HEK293 (cell line): ENCODE measurements at regions not wholly inside any gene's neighbourhood (a gene's known extent, or its start where the extent isn't known, plus 50 kb on each side); places are given as distances from the start of the nearest gene placed in this dataset.

ENCODE experiments used
- CTCF ChIP-seq: fragments of 450-650 bp; formaldehyde crosslinking; IDR thresholded peaks from 2 replicates; pipeline ENCODE4 v1.5.1; 2016; ENCODE audit warnings: missing biosample characterization, missing genetic modification characterization
- HOXD13 ChIP-seq: sonication (generic); formaldehyde crosslinking; IDR thresholded peaks from 2 replicates; pipeline ENCODE4 v1.8.0; 2022; ENCODE audit warnings: missing genetic modification reagents, borderline replicate concordance
- KLF9 ChIP-seq: fragments of 450-650 bp; formaldehyde crosslinking; IDR thresholded peaks from 2 replicates; pipeline ENCODE4 v1.5.1; 2016; ENCODE audit warnings: missing biosample characterization, missing genetic modification characterization, low read depth
- PBX3 ChIP-seq: sonication (generic); formaldehyde crosslinking; IDR thresholded peaks from 2 replicates; pipeline ENCODE4 v1.8.1; 2022; ENCODE audit warnings: mild to moderate bottlenecking, moderate library complexity, missing genetic modification reagents
- PRDM1 ChIP-seq: fragments of 450-650 bp; formaldehyde crosslinking; IDR thresholded peaks from 2 replicates; pipeline ENCODE4; 2016; ENCODE audit warnings: missing biosample characterization, missing genetic modification characterization
- WT1 ChIP-seq: fragments of 450-650 bp; formaldehyde crosslinking; IDR thresholded peaks from 2 replicates; pipeline ENCODE4 v1.5.1; 2016; ENCODE audit warnings: missing biosample characterization, missing genetic modification characterization
- ZFP3 ChIP-seq: fragments of 450-650 bp; formaldehyde crosslinking; IDR thresholded peaks from 2 replicates; pipeline ENCODE4 v1.5.1; 2016; ENCODE audit warnings: low read depth, missing biosample characterization, missing genetic modification characterization
- ZNF138 ChIP-seq: fragments of 450-650 bp; formaldehyde crosslinking; IDR thresholded peaks from 2 replicates; pipeline ENCODE4 v1.5.1; 2016; ENCODE audit warnings: missing biosample characterization, missing genetic modification characterization, borderline replicate concordance
- ZNF2 ChIP-seq: fragments of 450-650 bp; formaldehyde crosslinking; IDR thresholded peaks from 2 replicates; pipeline ENCODE4 v1.5.1; 2016; ENCODE audit warnings: missing biosample characterization, missing genetic modification characterization
- ZNF274 ChIP-seq, 2 experiments: fragments of 200-500 bp in 1 of 2; fragments of 450-650 bp in 1 of 2; sonication (Bioruptor generic) in 1 of 2; formaldehyde crosslinking in 1 of 2; IDR thresholded peaks; 2 replicates each; pipeline versions ENCODE4 v1.5.1 to v1.6.1; 2014 to 2016; ENCODE audit warnings: borderline replicate concordance in 1 of 2, inconsistent platforms in 1 of 2, low read length in 1 of 2, missing biosample characterization in 1 of 2, missing genetic modification characterization in 1 of 2
- ZNF426 ChIP-seq: fragments of 450-650 bp; formaldehyde crosslinking; IDR thresholded peaks from 2 replicates; pipeline ENCODE4 v1.5.1; 2017; ENCODE audit warnings: missing biosample characterization, missing genetic modification characterization, mild to moderate bottlenecking, inconsistent platforms, moderate library complexity
- ZNF561 ChIP-seq: fragments of 450-650 bp; IDR thresholded peaks from 2 replicates; pipeline ENCODE4 v1.5.1; 2018; ENCODE audit warnings: missing biosample characterization, missing genetic modification characterization, borderline replicate concordance
- ZNF670 ChIP-seq: fragments of 450-650 bp; formaldehyde crosslinking; IDR thresholded peaks from 2 replicates; pipeline ENCODE4 v1.5.1; 2016; ENCODE audit warnings: missing biosample characterization, missing genetic modification characterization, low read depth
- ZNF707 ChIP-seq: fragments of 450-650 bp; formaldehyde crosslinking; IDR thresholded peaks from 2 replicates; pipeline ENCODE4 v1.5.1; 2016; ENCODE audit warnings: missing biosample characterization, missing genetic modification characterization

GRCh38 chr3:5292512-5292911, 105.0 kb downstream of the EDEM1 start:
- TF ChIP-seq PRDM1 (tag by site-specific recombination) (no peak), CTCF (no peak), ZNF561 (tag by site-specific recombination) (no peak), ZNF2 (tag by site-specific recombination) (no peak), ZNF138 (tag by site-specific recombination) (no peak), WT1 (tag by site-specific recombination) (no peak), ZNF426 (tag by site-specific recombination) (no peak), KLF9 (tag by site-specific recombination) (no peak), ZNF670 (tag by site-specific recombination) (no peak), PBX3 (no peak), ZFP3 (tag by site-specific recombination) (no peak), HOXD13 (no peak), ZNF707 (tag by site-specific recombination) (no peak), ZNF274 (IDR thresholded peaks at IDR 0.05; ENCODE audit: low read length) (no peak), ZNF274 (tag by site-specific recombination; IDR thresholded peaks at IDR 0.05; ENCODE audit: borderline replicate concordance) (no peak)
